Stimulated activated effector memory CD8-positive, alpha-beta T cell treated with anti-CD3 and anti-CD28 coated beads, Interleukin-12 subunit alpha, Interleukin-12 subunit beta, amount 100 ng/mL, for 72 hours (primary cell): ENCODE measurements at regions not wholly inside any gene's neighbourhood (a gene's known extent, or its start where the extent isn't known, plus 50 kb on each side); places are given as distances from the start of the nearest gene placed in this dataset.
"Not testable (repeated sequence)": the region's sequence is repeated elsewhere in the genome, so short reads cannot be mapped to it uniquely, and the experiment has no call there.

ENCODE experiments used
- ATAC-seq: fragments of 150-1000 bp; cut with Tn5 transposase; 2 replicates; pipeline ENCODE4 v1.10.0; 2021
- DNase-seq, 2 donors: peaks; one replicate each; pipeline ENCODE4 v3.0.0; 2021 to 2022; ENCODE audit warnings: low spot score in 2 of 2
- H3K27ac Mint-ChIP-seq: one replicate; pipeline ENCODE4 v1.8.0; 2022; ENCODE audit warnings: mild to moderate bottlenecking, mixed read lengths
- H3K36me3 Mint-ChIP-seq: one replicate; pipeline ENCODE4 v1.8.0; 2022; ENCODE audit warnings: mild to moderate bottlenecking, mixed read lengths
- H3K4me1 Mint-ChIP-seq: one replicate; pipeline ENCODE4 v1.8.0; 2022; ENCODE audit warnings: mixed read lengths
- H3K4me3 Mint-ChIP-seq: one replicate; pipeline ENCODE4 v1.8.0; 2022; ENCODE audit warnings: mild to moderate bottlenecking, mixed read lengths
- H3K9me3 Mint-ChIP-seq: one replicate; pipeline ENCODE4 v1.8.0; 2022; ENCODE audit warnings: mixed read lengths

GRCh38 chr15:91651251-91651650, 202.3 kb upstream of the SLCO3A1 start:
- Mint-ChIP-seq H3K27ac (no peak overlapping the region), H3K9me3 (peaks cover 3% of the 10 kb centered on the region), H3K4me3 (no peak overlapping the region), H3K36me3 (no peaks in the 10 kb centered on the region), H3K4me1 (no peaks in the 10 kb centered on the region)
- DNase-seq, result no peak
- ATAC-seq, result no peak

DNA sequence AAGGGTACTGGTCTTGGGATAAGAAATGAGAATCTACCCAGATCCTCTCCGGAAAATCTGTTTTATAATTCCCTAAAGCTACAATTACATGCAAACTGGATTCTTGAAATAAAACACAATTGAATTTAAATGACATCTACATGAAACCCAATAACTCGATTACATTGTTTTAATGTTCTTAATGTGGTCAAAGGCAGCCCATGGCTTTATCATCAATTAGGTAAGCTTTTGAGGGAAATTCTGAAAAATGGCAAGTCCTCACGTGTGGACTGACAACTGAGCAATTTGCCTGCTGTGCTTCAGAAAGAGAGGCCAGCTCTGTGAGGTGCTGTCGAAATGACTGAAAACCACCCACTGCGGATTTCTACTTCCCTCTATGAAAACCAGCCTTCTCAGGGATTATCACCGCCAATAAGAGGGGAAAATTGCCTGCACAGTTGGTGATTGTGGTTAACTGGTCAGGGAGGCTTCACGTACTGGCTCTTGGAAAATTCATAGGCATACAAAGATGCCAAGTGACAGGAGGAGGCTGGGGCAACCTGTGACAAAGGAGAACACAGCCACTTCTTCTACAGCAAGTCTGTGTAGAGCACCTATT, 200.8 kb upstream of the SLCO3A1 start:
- Mint-ChIP-seq H3K4me1 (no peaks in the 10 kb centered on the region), H3K4me3 (no peak overlapping the region), H3K36me3 (no peaks in the 10 kb centered on the region), H3K27ac (no peak overlapping the region), H3K9me3 (peaks cover 3% of the 10 kb centered on the region)
- no peak for ATAC-seq
- DNase-seq, result no peak

- H3K27ac Mint-ChIP-seq, H3K4me3 Mint-ChIP-seq, H3K4me1 Mint-ChIP-seq, H3K36me3 Mint-ChIP-seq, DNase-seq, H3K9me3 Mint-ChIP-seq: not testable (repeated sequence)
- ATAC-seq, result peak; percentile 51
Measured at GRCh38 chr15:91655563-91656290, 197.8 kb upstream of the SLCO3A1 start.

- ATAC-seq, result no peak
- DNase-seq, result no peak
- no peak overlapping the region for H3K27ac Mint-ChIP-seq
- H3K4me1 Mint-ChIP-seq, result peaks cover 7% of the 10 kb centered on the region
- peaks cover 2% of the 10 kb centered on the region for H3K9me3 Mint-ChIP-seq
- no peak overlapping the region for H3K4me3 Mint-ChIP-seq
- no peaks in the 10 kb centered on the region for H3K36me3 Mint-ChIP-seq
Measured at GRCh38 chr15:91660174-91660649, 193.3 kb upstream of the SLCO3A1 start.

- no peak overlapping the region for H3K27ac Mint-ChIP-seq
- DNase-seq (no peak), ATAC-seq (no peak)
- H3K9me3 Mint-ChIP-seq, result no peaks in the 10 kb centered on the region
- no peaks in the 10 kb centered on the region for H3K36me3 Mint-ChIP-seq
- no peak overlapping the region for H3K4me3 Mint-ChIP-seq
- peaks cover 7% of the 10 kb centered on the region for H3K4me1 Mint-ChIP-seq
Measured at GRCh38 chr15:91664224-91664836, 189.2 kb upstream of the SLCO3A1 start.

- Mint-ChIP-seq H3K36me3 (no peaks in the 10 kb centered on the region), H3K27ac (no peak overlapping the region), H3K4me1 (peaks cover 2% of the 10 kb centered on the region), H3K9me3 (no peaks in the 10 kb centered on the region), H3K4me3 (no peak overlapping the region)
- DNase-seq (no peak), ATAC-seq (no peak)
Measured at GRCh38 chr15:91665212-91665611, 188.3 kb upstream of the SLCO3A1 start.

- no peak for DNase-seq
- no peak for ATAC-seq
- Mint-ChIP-seq H3K4me1 (no peaks in the 10 kb centered on the region), H3K4me3 (no peak overlapping the region), H3K9me3 (no peaks in the 10 kb centered on the region), H3K27ac (no peak overlapping the region), H3K36me3 (no peaks in the 10 kb centered on the region)
Measured at GRCh38 chr15:91668370-91668769, 185.1 kb upstream of the SLCO3A1 start.

- no peak for ATAC-seq
Measured at GRCh38 chr15:91670108-91670507, 183.4 kb upstream of the SLCO3A1 start.

GRCh38 chr15:91678003-91678402, 175.5 kb upstream of the SLCO3A1 start:
- Mint-ChIP-seq H3K27ac (no peak overlapping the region), H3K4me3 (no peak overlapping the region), H3K9me3 (peaks cover 9% of the 10 kb centered on the region), H3K4me1 (no peaks in the 10 kb centered on the region), H3K36me3 (no peaks in the 10 kb centered on the region)
- ATAC-seq (no peak), DNase-seq (no peak)

More at GRCh38 chr15:91670108-91670507, 183.4 kb upstream of the SLCO3A1 start:
- Mint-ChIP-seq H3K9me3 (peaks cover 9% of the 10 kb centered on the region), H3K4me1 (no peaks in the 10 kb centered on the region), H3K36me3 (no peaks in the 10 kb centered on the region), H3K27ac (no peak overlapping the region), H3K4me3 (no peak overlapping the region)
- DNase-seq, result no peak

DNA sequence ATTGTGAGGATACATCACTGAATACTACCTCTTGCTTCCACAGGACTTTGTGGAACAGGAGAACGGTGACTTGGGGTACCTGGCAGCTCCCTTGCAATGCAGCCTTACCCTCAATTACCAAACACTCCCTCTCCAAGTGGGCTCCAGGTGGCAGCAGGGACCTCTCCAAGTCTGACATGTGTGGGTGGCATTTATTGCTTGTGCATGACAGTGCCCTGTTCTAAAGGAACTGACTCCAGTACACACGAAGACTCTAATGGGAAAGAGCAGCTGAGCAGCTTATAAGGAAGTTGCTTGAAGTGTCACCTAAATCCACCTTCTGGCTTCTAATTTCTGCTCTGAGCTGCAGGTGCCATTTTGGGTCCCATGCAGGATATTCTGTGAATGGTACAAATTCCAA, 174.1 kb upstream of the SLCO3A1 start:
- Mint-ChIP-seq H3K9me3 (peaks cover 6% of the 10 kb centered on the region), H3K4me3 (no peak overlapping the region)

DNA sequence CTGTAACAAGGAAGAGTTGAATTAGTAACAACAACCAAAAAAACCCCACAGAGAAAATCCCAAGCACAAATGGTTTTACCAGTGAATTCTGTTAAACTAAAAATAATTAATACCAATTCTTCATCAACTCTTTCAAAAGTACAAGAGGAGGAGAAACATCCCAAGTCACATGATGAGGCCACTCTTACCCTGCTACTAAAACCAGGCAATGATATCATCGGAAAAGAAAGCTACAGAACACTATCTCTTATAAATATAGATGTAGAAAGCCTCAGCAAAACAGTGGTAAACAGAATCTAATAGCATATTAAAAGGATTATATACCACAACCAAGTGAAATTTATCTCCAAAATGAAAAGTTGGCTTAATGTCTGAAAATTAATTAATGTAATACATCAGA, 168.1 kb upstream of the SLCO3A1 start:
- H3K36me3 Mint-ChIP-seq, result no peaks in the 10 kb centered on the region
- no peak overlapping the region for H3K27ac Mint-ChIP-seq

More for the DNA sequence above, 174.1 kb upstream of the SLCO3A1 start:
- no peaks in the 10 kb centered on the region for H3K36me3 Mint-ChIP-seq
- ATAC-seq (no peak), DNase-seq (no peak)
- no peak overlapping the region for H3K27ac Mint-ChIP-seq
- H3K4me1 Mint-ChIP-seq, result no peaks in the 10 kb centered on the region

GRCh38 chr15:91688811-91689210, 164.7 kb upstream of the SLCO3A1 start:
- no peak for ATAC-seq
- no peaks in the 10 kb centered on the region for H3K36me3 Mint-ChIP-seq
- no peak for DNase-seq
- H3K4me3 Mint-ChIP-seq, result no peak overlapping the region
- H3K27ac Mint-ChIP-seq, result no peak overlapping the region
- H3K9me3 Mint-ChIP-seq, result no peaks in the 10 kb centered on the region
- no peaks in the 10 kb centered on the region for H3K4me1 Mint-ChIP-seq

More for the DNA sequence above, 168.1 kb upstream of the SLCO3A1 start:
- no peak overlapping the region for H3K4me3 Mint-ChIP-seq
- DNase-seq (no peak), ATAC-seq (no peak)
- H3K4me1 Mint-ChIP-seq, result no peaks in the 10 kb centered on the region
- H3K9me3 Mint-ChIP-seq, result no peaks in the 10 kb centered on the region

- no peak overlapping the region for H3K4me3 Mint-ChIP-seq
- no peaks in the 10 kb centered on the region for H3K4me1 Mint-ChIP-seq
- H3K27ac Mint-ChIP-seq, result no peak overlapping the region
- H3K36me3 Mint-ChIP-seq, result no peaks in the 10 kb centered on the region
- ATAC-seq, result no peak
- H3K9me3 Mint-ChIP-seq, result no peaks in the 10 kb centered on the region
- no peak for DNase-seq
Measured at GRCh38 chr15:91689377-91689776, 164.1 kb upstream of the SLCO3A1 start.

GRCh38 chr15:91692596-91692995, 160.9 kb upstream of the SLCO3A1 start:
- Mint-ChIP-seq H3K4me1 (no peaks in the 10 kb centered on the region), H3K36me3 (no peaks in the 10 kb centered on the region), H3K9me3 (no peaks in the 10 kb centered on the region), H3K4me3 (no peak overlapping the region), H3K27ac (no peak overlapping the region)
- DNase-seq (no peak), ATAC-seq (no peak)

DNA sequence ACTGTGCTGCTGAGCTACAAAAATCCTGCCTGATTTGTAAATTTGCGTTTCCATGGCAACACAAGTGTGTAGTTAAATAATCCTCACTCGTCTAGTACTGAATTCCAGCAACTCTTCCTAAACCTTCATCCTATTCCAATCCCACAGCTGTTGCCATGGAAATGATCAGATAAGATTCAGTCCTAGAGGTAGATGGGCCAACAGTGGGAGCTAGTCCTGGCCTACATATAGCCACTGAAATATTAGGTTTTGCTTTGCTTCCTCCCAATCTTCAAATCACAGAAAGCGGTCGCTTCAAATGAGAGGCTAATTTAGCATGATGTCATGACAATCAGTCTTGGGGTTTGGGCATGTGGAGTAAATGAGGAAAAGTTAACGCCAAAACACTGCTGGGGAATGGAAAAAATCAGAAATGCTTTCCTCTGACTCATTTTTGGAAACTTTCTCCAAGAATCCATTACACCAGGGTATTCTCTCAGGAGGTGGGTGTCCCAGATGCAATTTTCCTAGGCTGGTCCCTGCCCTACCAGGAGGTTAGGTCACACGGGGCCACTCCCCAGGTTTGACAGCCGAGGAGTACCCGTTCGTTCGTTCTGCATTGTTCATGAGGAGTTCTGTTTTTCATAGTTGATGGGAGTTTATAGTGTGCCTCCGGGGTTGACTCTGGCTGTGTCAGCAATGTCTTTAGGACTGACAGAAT, 159.2 kb upstream of the SLCO3A1 start:
- no peak for DNase-seq
- Mint-ChIP-seq H3K27ac (no peak overlapping the region), H3K9me3 (no peaks in the 10 kb centered on the region), H3K4me1 (no peaks in the 10 kb centered on the region), H3K4me3 (no peak overlapping the region), H3K36me3 (no peaks in the 10 kb centered on the region)
- no peak for ATAC-seq
